Suppressor macrophage treated with lipopolysaccharide for 4 hours (primary cell): ENCODE measurements at regions not wholly inside any gene's neighbourhood (a gene's known extent, or its start where the extent isn't known, plus 50 kb on each side); places are given as distances from the start of the nearest gene placed in this dataset.
"Not testable (repeated sequence)": the region's sequence is repeated elsewhere in the genome, so short reads cannot be mapped to it uniquely, and the experiment has no call there.

Experiments
- DNase-seq: peaks from one replicate; pipeline ENCODE4 v3.0.0-alpha.2; 2020

DNA sequence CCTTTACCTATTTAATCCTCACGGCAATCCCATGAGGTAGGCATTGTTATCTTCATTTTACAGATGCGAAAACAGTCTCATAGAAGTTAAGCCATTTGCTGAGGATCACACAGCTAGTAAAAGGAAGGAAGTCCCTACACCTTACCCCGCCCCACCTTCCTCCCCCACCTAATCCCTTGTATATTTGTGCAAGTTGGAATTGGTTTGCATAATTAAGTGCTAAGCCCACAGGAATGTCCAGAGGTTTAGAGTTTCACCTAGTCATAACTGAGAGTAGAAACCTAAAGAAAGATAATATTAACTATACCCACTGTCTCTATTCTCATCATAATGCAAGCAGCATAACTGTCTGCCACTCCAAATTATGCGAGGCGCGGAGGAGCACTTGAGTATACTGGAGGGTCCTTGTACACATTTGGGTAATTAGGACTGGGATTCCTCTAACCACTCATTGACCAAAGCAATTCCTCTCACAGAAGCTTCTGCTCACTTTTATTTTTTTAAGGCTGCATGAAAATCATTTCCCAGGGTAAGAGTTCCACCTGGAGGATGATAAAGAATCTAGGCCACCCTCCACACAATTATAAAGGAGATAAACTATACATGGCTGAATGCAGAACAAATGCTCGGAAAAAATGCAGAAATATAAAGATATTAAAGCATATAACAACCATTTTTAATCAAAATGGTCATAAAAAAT is 199.9 kb downstream of the FAM181B start:
- DNase-seq, result no peak

DNA sequence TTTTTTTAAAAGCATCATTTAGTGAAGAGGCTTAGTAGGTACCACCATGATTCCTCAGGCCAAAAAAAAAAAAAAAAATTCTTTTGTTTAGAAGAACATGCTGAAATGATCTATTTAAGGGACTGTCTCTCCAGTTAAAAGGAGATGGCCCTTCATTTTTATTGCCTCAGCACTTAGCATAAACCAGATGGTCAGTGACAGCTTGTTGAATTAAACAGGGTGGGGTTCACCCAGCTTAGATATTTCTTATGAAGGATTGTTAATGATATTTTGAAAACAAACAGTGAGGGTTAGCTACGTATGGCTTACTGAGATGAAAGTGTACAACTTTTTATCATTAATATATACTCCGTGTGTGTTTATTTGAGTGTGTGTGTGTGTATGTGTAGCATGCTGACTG is 203.7 kb downstream of the FAM181B start:
- no peak for DNase-seq

DNA sequence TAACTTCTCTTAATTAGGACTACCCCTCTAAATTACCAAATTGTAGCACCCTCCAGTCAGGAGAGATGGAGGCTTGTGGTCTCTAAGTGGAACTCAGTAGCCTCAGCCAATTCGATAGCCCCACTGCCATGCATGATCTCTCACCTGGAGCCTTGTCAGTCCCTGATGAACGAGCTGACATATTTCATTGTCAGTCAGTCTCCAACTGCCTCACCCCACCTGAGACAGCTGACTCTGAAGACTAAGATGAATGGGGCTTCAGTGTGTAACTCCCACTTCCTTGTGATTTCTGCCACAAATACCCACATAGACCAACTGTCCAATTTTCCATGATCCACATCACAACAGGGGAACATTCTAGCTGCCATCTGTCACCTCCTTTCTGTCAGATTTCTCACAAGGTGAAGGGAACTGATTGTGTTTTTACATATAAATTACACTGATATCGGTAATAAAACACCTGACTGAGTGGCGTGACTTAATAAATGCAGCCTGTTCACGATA is 206.5 kb downstream of the FAM181B start:
- no peak for DNase-seq

DNA sequence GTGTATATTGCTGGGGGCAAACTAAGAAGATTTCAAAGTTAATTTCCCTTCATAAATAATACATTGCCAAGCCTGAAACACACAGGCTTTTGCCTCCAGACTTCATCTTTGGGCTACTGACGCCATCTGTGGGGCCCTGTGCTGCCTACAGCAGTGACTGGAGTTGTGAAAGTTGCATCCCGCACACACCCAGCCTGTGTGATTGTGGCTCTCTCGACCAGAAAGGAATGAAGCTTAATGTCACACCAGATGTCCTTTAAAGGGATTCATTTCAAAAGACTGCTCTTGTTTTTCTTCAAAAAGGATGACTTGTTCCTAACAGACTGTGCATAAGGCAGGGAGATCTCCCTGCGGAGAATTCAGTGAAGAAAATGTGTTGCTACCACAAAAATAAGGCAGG is 210.5 kb downstream of the FAM181B start:
- peak; percentile 18 for DNase-seq

DNA sequence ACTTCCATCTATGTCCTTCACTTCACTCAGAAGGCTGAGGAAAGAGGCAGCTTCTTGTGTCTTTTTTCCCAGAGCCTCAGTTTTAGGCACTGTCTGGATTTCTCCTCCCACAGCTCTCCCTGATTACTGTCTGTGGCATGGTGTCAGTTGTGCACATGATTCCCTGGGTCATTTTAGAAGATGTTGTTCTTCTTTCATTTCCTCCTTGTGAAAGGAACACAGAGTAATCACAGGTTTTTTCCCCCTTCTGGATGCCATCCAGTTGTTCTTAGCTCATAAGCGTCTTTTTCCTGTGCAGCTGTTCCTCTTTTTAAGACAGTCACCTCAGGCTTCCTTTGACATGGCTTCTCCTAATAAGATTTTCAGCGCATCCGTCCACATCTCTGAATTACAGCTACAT is 212.2 kb downstream of the FAM181B start:
- peak; percentile 90 for DNase-seq

DNA sequence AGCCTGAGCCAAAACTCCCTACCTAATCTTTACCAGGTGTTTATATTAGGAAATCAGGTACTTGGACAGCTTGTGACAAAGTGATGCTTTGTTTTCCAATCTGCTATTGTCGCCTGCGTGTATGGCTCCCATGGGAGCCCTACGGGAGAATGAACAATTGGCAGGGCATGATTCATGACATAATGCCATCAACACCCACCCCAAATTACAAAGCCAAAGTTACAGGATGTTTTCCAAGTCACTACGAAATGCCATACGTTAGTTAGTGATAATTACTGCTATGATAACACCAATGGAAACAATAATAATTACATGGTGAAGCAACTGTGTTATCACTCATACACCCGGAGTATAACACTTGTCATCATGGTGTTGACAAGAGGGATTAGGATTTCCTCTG is 226.4 kb downstream of the FAM181B start:
- DNase-seq, result no peak

DNA sequence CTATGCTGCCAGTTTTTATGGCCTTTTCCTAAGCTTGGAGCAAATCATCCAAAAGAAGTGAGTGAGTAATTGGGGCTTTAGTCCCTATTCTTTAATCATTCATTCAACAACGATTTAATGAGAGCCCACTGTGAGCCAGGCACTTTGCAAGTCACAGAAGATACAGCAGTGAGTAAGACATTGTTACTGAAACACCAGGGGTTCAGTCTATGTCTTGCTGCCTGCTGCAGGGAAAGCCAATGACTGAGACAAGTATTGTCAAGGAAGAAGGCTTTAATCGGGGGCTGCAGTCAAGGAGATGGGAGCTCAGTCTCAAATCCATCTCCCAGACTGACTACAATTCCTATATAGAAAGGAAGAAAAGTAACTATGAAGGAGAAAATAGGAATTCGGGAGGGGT is 228.3 kb downstream of the FAM181B start:
- DNase-seq, result no peak

DNA sequence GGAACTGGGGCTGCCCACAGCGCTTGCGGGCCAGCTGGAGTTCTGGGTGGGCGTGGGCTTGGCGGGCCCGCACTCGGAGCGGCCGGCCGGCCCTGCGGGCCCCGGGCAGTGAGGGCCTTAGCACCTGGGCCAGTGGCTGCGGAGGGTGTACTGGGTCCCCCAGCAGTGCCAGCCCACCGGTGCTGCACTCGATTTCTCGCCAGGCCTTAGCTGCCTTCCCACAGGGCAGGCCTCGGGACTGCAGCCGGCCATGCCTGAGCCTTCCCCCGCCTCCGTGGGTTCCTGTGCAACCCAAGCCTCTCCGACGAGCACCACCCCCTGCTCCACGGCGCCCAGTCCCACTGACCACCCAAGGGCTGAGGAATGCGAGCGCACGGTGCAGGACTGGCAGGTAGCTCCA is 232.5 kb downstream of the FAM181B start:
- DNase-seq, result not testable (repeated sequence)

DNA sequence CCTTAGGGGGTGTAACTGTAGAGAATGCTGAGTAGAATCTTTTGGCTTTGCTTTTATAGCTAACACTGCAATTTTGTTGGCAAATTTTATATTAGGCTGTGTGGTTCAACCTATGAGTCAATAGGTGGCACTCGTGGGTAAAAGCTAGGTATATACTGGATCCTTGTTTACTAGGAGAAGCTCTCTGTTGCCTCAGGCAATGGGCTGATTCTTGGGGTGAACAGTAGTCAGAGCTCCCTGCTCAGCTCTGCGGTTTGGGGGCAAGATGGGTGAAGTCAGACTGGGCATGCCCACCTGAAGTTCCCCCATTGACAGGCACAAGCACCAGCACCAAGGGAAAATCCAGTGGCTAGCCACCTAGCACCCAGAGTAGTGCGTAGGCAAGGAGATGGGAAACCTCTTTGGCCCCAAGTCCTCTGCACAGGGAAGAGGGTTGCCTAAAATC is 238.7 kb downstream of the FAM181B start:
- peak; percentile 47 for DNase-seq

DNA sequence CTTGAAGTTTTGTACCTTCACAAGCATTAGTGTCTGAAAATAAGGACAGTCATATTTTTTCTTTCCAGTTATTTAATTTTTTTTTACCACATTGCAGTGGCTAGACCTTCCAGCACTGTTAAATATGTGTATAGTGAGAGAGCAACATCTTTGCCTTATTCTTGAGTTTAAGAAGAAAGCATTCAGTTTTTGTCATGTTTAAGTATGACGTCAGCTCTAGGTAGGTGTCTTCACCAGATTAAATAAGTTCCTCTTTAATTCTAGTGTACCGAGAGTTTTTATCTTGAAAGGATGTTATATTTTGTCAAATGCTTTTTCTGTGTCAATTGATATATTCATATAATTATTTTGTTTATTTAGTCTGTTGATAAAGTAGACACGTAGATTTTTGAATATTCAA is 258.8 kb downstream of the FAM181B start:
- DNase-seq, result no peak

DNA sequence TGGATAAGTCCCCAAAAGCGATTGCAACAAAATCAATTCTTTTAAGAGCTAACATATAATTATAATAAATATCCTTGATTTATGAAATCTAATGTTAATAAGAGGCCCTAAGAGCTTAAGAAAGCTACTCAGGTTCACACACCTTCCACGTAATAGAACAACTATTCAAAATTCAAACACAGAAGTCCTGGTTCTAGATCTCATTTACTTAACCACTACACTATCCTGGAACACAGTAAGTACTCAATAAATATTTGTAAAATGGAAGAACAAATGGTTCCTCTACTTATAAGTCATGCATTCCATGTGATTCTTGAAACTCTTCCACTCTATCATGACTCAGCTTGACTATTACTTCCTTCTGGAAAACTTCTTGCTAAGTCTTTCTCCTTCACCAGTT is 268.2 kb downstream of the FAM181B start:
- no peak for DNase-seq

DNA sequence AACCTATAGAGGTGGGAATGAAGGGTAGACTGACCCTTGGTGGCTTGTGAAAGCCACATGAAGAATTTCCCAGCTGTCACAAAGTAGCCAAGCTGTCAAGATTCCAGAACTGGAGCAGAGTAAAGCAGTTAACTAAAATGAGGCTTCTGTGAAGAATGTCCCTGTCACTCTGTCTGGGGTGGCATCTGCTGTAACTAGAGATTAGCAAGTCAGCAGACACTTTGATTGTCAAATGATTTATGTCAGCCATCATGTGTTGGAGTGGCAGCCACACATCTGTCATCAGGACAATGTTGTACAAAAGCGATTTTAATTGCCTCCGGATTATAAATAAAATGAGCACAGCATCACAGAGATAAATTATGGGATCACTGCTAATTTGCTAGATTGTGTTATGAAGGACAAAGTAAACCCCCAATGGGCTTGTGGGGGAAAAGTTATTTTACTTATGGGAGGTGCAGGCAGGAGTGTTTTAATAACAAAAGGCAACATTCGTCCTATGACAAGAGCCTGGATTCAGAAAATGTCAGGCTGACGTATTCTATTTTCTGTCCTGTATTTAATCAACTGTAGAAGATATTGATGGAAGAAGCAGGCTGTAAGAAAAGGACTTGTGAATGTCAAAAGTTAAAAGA is 270.9 kb downstream of the FAM181B start:
- DNase-seq, result no peak

DNA sequence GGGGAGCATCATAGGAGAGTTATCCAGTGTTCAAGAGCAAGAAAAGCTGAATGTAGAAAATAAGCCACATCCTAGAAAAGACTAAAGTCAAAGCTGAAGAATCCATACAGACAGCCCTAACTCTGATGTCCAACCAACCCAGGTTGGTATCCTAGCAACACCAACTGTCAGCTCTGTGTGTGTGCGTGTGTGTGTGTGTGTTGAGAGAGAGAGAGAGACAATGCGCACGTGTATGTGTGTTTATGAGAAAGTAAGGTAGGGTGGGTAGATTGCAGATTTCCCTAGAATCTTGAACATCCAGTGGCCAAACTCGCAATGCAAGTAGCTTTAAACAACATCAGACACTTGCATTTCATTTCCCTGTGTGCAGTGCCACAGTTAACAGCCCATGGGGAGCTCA is 274.9 kb downstream of the FAM181B start:
- no peak for DNase-seq

DNA sequence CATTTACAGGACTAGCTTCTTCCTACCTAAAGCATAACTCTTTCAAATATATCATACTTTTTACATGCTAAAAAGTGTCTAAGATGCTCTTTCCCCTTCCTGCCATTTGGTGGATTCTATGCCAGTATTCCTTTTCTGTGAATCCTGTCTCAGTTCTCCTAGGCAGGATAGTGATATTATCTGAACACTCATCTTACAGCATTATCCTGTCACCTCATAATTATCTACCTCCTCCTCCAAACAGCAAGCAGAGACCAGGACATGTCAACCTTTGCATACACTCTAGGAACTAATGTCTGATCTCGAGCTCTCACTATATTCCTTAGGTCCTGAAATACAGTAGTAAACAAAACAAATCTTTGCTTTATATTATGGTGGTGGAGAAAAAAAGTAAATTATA is 275.5 kb downstream of the FAM181B start:
- DNase-seq, result no peak

DNA sequence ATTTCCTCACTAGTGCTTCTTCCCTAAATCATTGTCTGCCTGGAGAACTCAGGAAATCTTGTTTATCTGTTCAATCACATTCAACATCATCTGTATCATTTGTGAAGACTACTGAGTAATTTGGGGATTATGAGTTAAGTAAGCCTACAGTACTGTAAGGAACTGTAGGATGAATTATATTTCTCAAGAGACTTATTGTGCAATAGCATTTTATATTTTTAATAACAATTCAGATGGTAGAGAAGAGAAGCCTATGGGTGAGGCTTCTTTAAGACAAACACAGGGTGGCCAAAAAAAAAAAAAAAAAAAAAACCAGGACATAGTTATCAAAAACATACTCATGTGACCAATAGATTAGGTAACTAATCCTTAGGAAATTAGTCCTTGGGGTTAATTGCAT is 282.7 kb downstream of the FAM181B start:
- no peak for DNase-seq

DNA sequence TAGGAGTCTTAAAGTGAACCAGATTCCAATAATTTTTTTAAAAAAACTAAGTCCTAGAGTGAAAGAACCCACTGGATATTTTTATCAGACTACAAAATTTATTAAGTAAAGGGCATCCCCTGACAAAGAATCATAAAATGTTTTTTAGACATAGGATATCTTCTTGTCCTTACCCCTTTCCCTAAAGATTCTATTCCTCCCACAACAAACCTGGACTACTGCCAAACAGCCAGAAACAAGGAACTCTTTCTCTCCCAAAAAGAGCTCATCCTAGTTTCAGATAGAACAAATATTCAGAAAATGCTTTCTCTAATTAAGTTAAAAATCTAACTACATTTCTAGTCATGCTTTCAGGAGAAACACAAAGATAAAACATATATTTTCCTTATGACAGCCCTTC is 327.1 kb downstream of the FAM181B start:
- DNase-seq, result no peak

DNA sequence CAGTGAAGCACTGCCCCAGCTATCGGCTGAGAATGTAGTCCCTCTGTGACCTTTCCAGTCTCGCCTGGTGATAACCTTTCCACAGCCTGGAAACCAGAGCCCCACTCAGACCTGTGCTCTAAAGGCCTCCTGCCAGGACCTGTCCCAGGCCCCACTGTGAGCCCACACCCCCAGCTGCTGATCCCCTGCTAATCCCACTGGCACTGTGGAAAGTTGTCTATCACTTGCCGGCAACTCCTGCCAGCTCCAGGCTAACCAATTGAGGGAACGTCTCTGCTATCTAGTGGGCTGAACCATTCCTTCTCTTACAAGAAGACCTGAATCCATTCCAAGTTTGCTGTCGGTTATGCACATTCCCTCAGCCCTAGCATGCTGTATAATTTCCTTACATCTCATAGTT is 328.2 kb downstream of the FAM181B start:
- DNase-seq, result no peak

DNA sequence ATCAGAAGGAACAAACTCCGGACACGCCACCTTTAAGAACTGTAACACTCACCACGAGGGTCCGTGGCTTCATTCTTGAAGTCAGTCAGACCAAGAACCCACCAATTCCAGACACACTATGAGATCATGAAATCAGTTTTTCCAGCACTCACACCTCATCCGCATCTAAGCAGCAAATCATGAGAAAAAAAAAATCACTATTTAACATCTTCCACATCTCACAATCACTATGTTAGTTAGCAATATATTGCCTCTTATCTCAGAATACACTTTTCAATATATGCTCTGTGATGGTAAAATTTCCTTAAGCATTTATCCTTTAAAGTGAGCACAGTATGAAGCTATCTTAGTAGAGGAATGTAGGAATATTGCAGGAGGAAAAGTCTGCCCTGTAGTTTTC is 328.7 kb downstream of the FAM181B start:
- no peak for DNase-seq

DNA sequence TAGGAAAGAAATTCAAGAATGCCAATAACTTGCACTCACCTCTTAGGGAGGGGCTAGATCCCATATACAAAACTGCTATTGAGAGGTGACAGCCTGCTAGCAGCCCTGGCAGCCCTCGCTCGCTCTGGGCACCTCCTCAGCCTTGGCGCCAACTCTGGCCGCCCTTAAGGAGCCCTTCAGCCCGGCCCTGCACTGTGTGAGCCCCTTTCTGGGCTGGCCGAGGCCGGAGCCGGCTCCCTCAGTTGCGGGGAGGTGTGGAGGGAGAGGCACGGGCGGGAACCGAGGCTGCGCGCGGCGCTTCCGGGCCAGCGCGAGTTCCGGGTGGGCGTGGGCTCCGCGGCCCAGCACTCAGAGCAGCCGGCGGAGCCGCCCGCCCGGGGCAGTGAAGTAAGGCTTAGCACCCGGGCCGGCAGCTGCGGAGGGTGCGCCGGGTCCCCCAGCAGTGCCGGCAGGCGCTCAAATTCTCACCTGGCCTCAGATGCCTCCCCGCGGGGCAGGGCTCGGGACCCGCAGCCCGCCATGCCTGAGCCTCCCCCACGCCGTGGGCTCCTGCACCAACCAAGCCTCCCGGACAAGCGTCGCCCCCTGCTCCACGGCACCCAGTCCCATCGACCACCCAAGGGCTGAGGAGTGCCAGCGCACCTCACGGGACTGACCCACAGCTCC is 329.9 kb downstream of the FAM181B start:
- no peak for DNase-seq

DNA sequence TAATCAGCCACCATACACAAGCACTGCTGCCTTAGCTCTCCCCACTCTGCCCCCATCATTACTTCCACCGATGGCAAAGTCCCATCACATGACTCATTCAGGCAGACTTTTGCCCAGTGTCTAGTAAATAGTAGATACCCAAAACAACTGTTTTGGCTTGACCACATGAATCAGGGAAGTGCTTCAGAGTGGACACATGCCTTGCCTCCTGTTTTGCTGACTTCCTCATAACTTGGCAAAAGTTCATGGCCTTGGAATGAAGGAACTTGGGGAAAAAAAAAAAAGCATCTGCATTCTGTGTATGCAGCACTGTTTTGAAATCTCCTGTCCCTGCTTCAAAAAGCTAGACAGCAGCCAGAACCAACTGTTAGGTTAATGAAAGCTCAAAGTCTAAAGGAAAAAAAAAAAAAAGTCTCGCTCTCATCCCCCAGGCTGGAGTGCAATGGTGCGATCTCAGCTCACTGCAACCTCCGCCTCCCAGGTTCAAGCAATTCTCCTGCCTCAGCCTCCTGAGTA is 335.3 kb downstream of the FAM181B start:
- peak; percentile 1 for DNase-seq

DNA sequence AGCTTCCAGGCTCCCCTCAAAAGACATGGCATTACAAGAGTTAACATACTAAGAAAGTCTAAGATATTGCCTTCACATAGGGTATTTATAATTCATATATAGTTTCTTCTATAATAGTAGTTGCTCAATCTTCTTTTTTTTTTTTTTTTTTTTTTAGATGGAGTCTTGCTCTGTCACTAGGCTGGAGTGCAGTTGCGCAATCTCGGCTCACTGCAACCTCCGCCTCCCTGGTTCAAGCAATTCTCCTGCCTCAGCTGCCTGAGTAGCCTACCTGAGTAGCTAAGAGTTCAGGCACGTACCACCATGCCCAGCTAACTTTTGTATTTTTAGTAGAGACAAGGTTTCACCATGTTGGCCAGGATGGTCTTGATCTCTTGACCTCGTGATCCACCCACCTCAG is 337.0 kb downstream of the FAM181B start:
- not testable (repeated sequence) for DNase-seq

DNA sequence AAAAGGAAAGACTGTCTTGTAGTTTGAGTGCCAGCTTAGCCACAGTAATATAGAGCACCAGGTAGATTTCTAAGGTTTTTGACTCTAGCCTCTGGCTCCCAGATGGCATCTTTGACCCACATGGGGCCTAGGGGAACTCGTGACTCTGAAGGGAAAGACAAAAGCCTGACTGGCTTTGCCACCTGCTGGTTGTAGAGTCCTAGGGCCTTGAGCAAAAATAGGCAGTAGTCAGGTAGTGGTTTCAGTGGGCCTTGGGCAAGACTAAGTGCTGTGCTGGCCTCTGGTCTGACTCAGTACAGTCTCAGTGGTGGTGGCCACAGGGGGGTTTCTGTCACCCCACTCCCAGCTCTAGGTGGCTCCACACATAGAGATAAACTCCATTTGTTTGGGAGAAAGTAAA is 349.4 kb downstream of the FAM181B start:
- DNase-seq, result no peak

DNA sequence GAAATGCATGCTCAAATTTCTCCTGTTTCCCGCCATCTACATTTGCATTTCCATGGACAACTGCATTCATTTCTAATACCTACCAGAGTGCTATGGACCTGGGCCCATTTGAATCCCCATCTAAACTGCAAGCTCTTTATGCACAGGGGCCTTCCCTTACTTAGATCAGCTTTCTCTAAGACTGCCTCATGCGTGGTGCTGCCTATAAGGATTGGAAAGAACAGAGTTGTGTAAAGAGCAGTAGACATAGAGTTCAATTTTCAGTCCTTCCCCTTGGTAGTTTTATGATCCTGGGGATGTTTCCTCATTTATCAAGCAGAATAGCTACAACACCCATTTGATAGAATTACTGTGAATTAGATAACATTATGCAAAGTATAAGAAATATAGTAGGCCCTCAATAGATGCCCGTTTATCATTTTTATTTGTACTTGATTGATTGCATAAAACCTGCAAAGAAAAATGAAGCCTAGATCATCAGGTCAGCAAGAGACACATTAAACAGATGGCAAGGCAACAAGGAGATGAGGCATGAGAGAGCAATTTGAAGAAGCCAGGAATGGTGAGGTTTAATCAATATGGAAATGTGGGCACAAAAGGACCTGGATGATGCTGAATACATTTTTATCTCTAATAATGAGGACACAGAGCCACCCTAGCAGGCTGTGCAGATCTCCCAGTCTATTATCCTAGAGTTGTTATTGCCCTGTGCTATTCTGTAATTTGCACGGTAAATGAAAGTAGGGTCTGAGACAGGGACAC is 359.7 kb downstream of the FAM181B start:
- no peak for DNase-seq
